GM21528 (cell line): ENCODE measurements at regions not wholly inside any gene's neighbourhood (a gene's known extent, or its start where the extent isn't known, plus 50 kb on each side); places are given as distances from the start of the nearest gene placed in this dataset.
"Not testable (repeated sequence)": the region's sequence is repeated elsewhere in the genome, so short reads cannot be mapped to it uniquely, and the experiment has no call there.

Experiments used
- ATAC-seq: cut with Tn5 transposase; IDR thresholded peaks from one replicate; pipeline ENCODE4 v1.9.1; 2021; ENCODE audit warnings: mild to moderate bottlenecking, moderate library complexity; ENCODE audit not compliant: unreplicated experiment, low FRiP score

- ATAC-seq, result no peak
Observed at GRCh38 chr11:36738292-36738861, 140.3 kb upstream of the RAG2 start.

- no peak for ATAC-seq
Observed at GRCh38 chr11:36736103-36736502, 138.1 kb upstream of the RAG2 start.

GRCh38 chr11:36733721-36734120, 135.7 kb upstream of the RAG2 start:
- not testable (repeated sequence) for ATAC-seq

- ATAC-seq, result no peak
Observed at GRCh38 chr11:36730761-36731160, 132.7 kb upstream of the RAG2 start.

GRCh38 chr11:36729825-36730224, 131.8 kb upstream of the RAG2 start:
- ATAC-seq, result no peak

- no peak for ATAC-seq
Observed at GRCh38 chr11:36726420-36726819, 128.4 kb upstream of the RAG2 start.

- ATAC-seq, result peak; percentile 75
Observed at GRCh38 chr11:36724742-36725385, 126.8 kb upstream of the RAG2 start.

DNA sequence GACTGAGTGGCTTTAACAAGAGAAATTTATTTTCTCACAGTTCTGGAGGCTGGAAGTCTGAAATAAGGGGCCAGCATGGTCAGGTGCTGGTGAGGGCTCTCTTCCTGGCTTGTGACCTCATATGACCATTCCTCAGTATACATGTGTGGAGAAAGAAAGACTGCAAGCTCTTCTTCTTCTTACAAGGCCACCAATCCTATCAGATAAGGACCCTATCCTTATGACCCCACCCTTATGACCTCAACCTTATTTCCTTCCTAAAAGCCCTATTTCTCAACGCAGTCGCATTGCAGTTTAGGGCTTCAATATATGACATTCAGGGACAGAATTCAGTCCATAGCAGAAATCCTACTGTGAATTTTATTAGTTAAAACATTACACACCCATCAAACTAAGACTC, 124.4 kb upstream of the RAG2 start:
- ATAC-seq, result no peak

GRCh38 chr11:36719358-36720107, 121.5 kb upstream of the RAG2 start:
- no peak for ATAC-seq

GRCh38 chr11:36718451-36718850, 120.4 kb upstream of the RAG2 start:
- ATAC-seq, result no peak

- no peak for ATAC-seq
Observed at GRCh38 chr11:36713715-36714114, 115.7 kb upstream of the RAG2 start.

DNA sequence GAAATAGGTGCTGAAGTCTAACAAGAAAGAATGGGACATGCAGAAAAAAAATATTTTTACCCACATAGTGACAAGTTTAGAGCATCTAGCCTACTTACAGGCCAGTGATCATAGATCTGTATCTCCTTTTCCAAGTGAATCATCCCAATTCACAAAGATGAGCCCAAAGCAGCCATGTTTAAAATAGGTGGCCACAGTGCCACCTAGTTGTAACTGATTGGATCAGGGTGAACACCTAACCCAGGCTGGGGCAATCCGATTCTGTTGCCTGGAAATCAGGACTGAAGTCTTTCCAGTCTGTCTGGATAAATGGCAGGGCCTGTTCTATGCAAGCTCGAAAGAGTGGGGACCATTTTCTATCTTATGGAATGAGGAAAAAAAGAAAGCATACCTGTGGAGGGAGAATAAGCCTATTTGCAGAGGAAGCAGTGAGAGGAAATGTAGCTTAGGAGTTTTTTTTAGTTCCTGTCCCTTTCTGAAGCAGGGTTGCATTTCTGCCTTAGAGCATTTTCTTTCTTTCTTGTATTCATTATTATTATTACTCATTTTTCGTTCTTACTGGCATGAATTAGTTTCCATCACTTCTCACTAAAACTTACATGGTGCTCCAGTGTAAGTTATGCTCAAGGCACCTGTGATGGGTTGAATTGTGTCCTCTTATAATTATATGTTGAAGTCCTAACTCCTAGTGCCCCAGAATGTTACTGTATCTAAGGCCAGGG, 113.2 kb upstream of the RAG2 start:
- no peak for ATAC-seq
